RWPE2 (cell line): ENCODE measurements at regions not wholly inside any gene's neighbourhood (a gene's known extent, or its start where the extent isn't known, plus 50 kb on each side); places are given as distances from the start of the nearest gene placed in this dataset.

Source experiments
- ATAC-seq: fragments of 200-7000 bp; cut with Tn5 transposase; 3 replicates; pipeline ENCODE4 v1.9.1; 2021; ENCODE audit warnings: low read depth
- DNase-seq: peaks from one replicate; pipeline ENCODE4 v3.0.0-alpha.2; 2020; ENCODE audit warnings: low spot score
- H3K27ac ChIP-seq: fragments of 450-650 bp; 2 replicates; pipeline ENCODE4 v1.5.1; 2017; ENCODE audit warnings: mild to moderate bottlenecking; ENCODE audit not compliant: poor library complexity, severe bottlenecking
- H3K27me3 ChIP-seq: fragments of 250-450 bp; sonication (Bioruptor Pico); 2 replicates; pipeline ENCODE4 v1.5.1; 2021; ENCODE audit warnings: mild to moderate bottlenecking, moderate library complexity; ENCODE audit not compliant: insufficient read depth, poor library complexity, severe bottlenecking
- H3K36me3 ChIP-seq: fragments of 250-450 bp; sonication (Bioruptor Pico); 2 replicates; pipeline ENCODE4 v1.5.1; 2020; ENCODE audit warnings: low read depth, mild to moderate bottlenecking, moderate library complexity
- H3K4me1 ChIP-seq: fragments of 250-450 bp; sonication (Bioruptor Pico); 2 replicates; pipeline ENCODE4 v1.5.1; 2021; ENCODE audit warnings: mild to moderate bottlenecking, moderate library complexity; ENCODE audit not compliant: insufficient read depth, poor library complexity, severe bottlenecking
- H3K4me3 ChIP-seq: fragments of 250-450 bp; sonication (Bioruptor Pico); 2 replicates; pipeline ENCODE4 v1.5.1; 2021; ENCODE audit warnings: mild to moderate bottlenecking, moderate library complexity; ENCODE audit not compliant: severe bottlenecking
- H3K9me3 ChIP-seq: fragments of 250-450 bp; sonication (Bioruptor Pico); 2 replicates; pipeline ENCODE4 v1.5.1; 2021; ENCODE audit warnings: mild to moderate bottlenecking, moderate library complexity; ENCODE audit not compliant: severe bottlenecking
- TF ChIP-seq, protein P1 (sequence below): fragments of 450-650 bp; IDR thresholded peaks from one replicate; pipeline ENCODE4 v1.5.1; 2017; ENCODE audit warnings: mild to moderate bottlenecking, moderate library complexity; ENCODE audit not compliant: poor library complexity, severe bottlenecking

DNA sequence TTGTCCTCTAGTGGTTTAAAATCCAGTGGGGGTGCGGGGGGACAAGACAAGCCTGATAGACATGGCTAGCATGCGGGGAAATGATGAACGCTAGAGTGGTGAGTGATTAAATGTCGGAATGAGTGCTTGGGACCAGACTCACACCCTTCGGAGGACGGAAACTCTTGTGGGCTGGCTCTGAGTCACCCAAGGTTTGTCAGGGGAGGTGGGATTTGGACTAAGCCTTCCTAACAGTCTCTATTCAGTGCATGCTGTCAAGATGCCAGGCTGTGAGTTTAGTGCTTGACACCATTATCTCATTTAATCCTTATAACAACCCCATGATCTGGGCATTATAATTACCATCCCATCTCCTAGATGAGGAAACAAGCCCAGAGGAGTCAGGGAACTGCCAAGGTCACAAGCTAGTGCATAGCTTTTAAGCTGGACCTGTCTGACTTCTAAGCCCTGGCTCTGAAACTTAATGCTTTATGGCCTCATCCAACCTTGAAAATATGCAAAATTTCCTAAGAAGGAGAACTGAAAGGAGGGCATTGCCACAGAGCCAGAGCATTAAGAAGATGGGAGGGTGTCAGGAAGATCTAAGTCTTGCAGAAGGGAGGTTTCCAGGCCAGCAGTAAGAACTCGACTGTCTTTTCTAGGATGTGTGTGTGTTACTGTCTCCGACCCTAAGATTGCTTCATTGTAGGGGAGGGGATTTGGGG, 168.7 kb upstream of the LRFN2 start:
- no peak for DNase-seq
- no peak overlapping the region for H3K4me3 ChIP-seq
- TF ChIP-seq, protein P1, sequence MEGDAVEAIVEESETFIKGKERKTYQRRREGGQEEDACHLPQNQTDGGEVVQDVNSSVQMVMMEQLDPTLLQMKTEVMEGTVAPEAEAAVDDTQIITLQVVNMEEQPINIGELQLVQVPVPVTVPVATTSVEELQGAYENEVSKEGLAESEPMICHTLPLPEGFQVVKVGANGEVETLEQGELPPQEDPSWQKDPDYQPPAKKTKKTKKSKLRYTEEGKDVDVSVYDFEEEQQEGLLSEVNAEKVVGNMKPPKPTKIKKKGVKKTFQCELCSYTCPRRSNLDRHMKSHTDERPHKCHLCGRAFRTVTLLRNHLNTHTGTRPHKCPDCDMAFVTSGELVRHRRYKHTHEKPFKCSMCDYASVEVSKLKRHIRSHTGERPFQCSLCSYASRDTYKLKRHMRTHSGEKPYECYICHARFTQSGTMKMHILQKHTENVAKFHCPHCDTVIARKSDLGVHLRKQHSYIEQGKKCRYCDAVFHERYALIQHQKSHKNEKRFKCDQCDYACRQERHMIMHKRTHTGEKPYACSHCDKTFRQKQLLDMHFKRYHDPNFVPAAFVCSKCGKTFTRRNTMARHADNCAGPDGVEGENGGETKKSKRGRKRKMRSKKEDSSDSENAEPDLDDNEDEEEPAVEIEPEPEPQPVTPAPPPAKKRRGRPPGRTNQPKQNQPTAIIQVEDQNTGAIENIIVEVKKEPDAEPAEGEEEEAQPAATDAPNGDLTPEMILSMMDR: no peak
- H3K27ac ChIP-seq: no peak overlapping the region
- no peaks in the 10 kb centered on the region for H3K36me3 ChIP-seq
- H3K27me3 ChIP-seq: peaks cover 19% of the 10 kb centered on the region
- no peak for ATAC-seq
- H3K9me3 ChIP-seq: no peaks in the 10 kb centered on the region
- H3K4me1 ChIP-seq: no peaks in the 10 kb centered on the region

DNA sequence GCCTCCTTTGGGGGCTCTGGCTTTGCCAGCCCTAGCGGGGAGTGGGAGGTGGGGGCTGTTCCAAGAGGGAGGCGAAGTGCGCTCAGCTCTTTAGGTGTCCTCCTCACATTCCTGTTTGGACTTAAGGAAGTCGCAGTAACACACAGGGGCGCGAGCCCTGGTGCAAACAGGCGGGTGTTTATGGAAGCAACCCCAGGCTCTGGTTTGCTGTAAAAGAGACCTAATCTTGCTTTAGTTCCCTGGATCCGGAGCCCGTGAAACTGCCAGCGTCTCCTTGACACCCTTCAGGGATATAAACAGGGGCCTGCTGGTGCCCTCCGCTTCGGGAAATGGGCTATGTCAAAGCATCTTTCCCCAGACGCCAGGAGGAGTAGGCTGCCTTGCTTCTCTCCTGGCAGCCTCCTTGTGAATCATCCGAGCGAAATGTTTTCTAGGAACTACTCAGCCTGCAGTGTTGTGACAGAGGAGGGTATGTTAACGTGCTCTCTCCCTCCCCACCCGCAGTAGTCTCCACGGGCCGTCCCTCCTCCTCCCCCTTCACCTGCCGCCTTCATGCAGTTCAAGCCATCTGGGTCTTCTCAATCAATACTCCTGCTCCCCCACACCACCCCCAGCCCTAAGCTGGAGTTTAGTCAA, 168.0 kb upstream of the LRFN2 start:
- TF ChIP-seq, protein P1: no peak
- H3K9me3 ChIP-seq: no peaks in the 10 kb centered on the region
- DNase-seq: no peak
- no peak for ATAC-seq
- H3K4me1 ChIP-seq: no peaks in the 10 kb centered on the region
- H3K27me3 ChIP-seq: peaks cover 19% of the 10 kb centered on the region
- no peak overlapping the region for H3K4me3 ChIP-seq
- no peaks in the 10 kb centered on the region for H3K36me3 ChIP-seq
- no peak overlapping the region for H3K27ac ChIP-seq

DNA sequence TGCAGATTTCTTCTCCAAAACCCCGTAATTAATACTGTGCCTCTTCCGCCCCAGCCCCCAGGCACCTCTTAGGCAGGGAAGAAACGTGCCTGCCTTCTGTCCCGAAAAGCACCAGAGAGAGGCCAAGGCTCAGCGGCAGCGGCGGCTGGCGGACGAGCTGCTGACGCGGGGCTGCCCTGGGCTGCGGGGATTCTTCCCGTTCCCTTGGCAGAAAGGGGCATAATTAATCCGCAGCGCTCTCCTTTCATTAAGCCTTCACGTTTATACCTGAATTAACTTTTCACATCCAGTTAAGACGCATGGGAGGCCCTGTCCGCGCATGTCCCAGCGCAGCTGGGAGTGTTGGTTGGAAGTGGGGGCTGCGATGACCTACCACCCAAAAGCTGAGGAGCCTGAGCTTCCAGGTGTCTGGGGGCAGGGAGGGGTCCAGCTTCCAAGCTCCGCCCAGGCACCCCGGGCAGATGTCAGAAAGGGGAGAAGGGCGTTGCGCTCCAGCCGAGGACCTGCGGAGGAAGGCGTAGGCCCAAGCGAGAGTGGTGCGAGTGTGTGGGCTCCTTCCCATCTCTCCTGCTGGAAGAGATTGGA, 167.4 kb upstream of the LRFN2 start:
- Histone ChIP-seq H3K4me1 (no peaks in the 10 kb centered on the region), H3K27me3 (peaks cover 19% of the 10 kb centered on the region), H3K27ac (no peak overlapping the region), H3K4me3 (no peak overlapping the region), H3K9me3 (no peaks in the 10 kb centered on the region), H3K36me3 (no peaks in the 10 kb centered on the region)
- no peak for ATAC-seq
- DNase-seq: no peak
- TF ChIP-seq, protein P1: no peak

DNA sequence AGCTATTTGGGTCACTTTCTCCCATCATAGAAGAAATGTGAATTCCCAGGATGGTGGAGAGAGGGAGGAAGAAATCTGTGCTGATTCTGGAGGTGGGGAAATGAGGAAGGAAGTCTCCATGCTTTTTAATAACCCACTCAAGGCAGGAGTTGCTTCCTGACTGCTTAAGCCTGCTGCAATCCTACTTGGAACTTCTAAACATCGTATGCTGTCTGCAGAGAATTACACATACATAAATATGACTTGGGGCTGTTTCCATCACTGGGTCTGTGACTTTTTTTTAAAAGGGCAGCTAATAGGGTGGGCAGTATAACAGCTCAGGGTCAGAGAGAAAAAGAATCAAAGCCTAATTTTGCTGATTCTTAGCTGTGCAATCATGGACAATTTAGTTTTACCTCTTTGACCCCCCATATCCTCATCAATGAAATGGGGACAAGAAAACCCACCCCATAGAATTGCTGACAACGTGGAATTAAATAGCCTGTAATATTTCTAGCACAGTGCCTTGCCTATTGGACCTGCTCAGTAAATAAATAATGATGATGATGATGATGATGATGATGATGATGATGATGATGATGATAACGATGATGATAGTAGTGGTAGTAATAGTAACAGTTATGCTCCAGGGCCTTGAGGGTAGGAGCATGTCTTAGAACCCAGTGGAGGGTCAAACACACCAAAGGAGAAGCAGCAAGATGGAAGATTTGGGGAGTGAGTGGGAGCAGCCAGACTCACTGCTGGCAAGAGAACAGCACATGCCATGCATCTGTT, 166.7 kb upstream of the LRFN2 start:
- no peak overlapping the region for H3K4me3 ChIP-seq
- TF ChIP-seq, protein P1: no peak
- H3K27me3 ChIP-seq: peaks cover 19% of the 10 kb centered on the region
- no peak for DNase-seq
- no peak overlapping the region for H3K27ac ChIP-seq
- no peaks in the 10 kb centered on the region for H3K9me3 ChIP-seq
- no peaks in the 10 kb centered on the region for H3K36me3 ChIP-seq
- no peak for ATAC-seq
- H3K4me1 ChIP-seq: no peaks in the 10 kb centered on the region
